ENCODE measurements at regions not wholly inside any gene's neighbourhood (a gene's known extent, or its start where the extent isn't known, plus 50 kb on each side); places are given as distances from the start of the nearest gene placed in this dataset.

GRCh38 chr2:103805746-103806145 lies 1043.9 kb downstream of the TMEM182 start:
- TF ChIP-seq POLR2A (IDR thresholded peaks at IDR 0.05) (no peak), CTCF (IDR thresholded peaks at IDR 0.05) (no peak)
- intact Hi-C loops (cut with DNase I; ENCODE audit: low total_unique reads) = no loop called here
- Histone ChIP-seq H3K9me3 (no peaks in the 10 kb centered on the region), H3K27ac (no peak overlapping the region), H3K27me3 (no peaks in the 10 kb centered on the region), H3K36me3 (no peaks in the 10 kb centered on the region), H3K4me3 (no peak overlapping the region), H3K4me1 (no peaks in the 10 kb centered on the region)
- DNase-seq = no peak

- Histone ChIP-seq H3K4me3 (no peak overlapping the region), H3K27ac (no peak overlapping the region), H3K27me3 (no peaks in the 10 kb centered on the region), H3K4me1 (no peaks in the 10 kb centered on the region), H3K9me3 (no peaks in the 10 kb centered on the region), H3K36me3 (no peaks in the 10 kb centered on the region)
- DNase-seq = no peak
- no peak for TF ChIP-seq CTCF (IDR thresholded peaks at IDR 0.05)
- TF ChIP-seq POLR2A (IDR thresholded peaks at IDR 0.05) = no peak
- intact Hi-C loops (cut with DNase I; ENCODE audit: low total_unique reads) = no loop called here
Observed at GRCh38 chr2:103808814-103809213, 1045.1 kb upstream of the POU3F3 start.

GRCh38 chr2:103809415-103809814 lies 1044.5 kb upstream of the POU3F3 start:
- H3K27me3 ChIP-seq = no peaks in the 10 kb centered on the region
- no peaks in the 10 kb centered on the region for H3K4me1 ChIP-seq
- intact Hi-C loops (cut with DNase I; ENCODE audit: low total_unique reads) = no loop called here
- TF ChIP-seq POLR2A (IDR thresholded peaks at IDR 0.05) (no peak), CTCF (IDR thresholded peaks at IDR 0.05) (no peak)
- no peaks in the 10 kb centered on the region for H3K9me3 ChIP-seq
- no peak overlapping the region for H3K27ac ChIP-seq
- no peak overlapping the region for H3K4me3 ChIP-seq
- no peaks in the 10 kb centered on the region for H3K36me3 ChIP-seq
- no peak for DNase-seq

- H3K9me3 ChIP-seq = no peaks in the 10 kb centered on the region
- no peaks in the 10 kb centered on the region for H3K4me1 ChIP-seq
- no peak overlapping the region for H3K27ac ChIP-seq
- no peaks in the 10 kb centered on the region for H3K27me3 ChIP-seq
- TF ChIP-seq POLR2A (IDR thresholded peaks at IDR 0.05) = no peak
- TF ChIP-seq CTCF (IDR thresholded peaks at IDR 0.05) = no peak
- H3K4me3 ChIP-seq = no peak overlapping the region
- no peak for DNase-seq
- intact Hi-C loops (cut with DNase I; ENCODE audit: low total_unique reads) = no loop called here
- no peaks in the 10 kb centered on the region for H3K36me3 ChIP-seq
Observed at GRCh38 chr2:103809941-103810441, 1043.9 kb upstream of the POU3F3 start.

- H3K9me3 ChIP-seq = no peaks in the 10 kb centered on the region
- H3K4me1 ChIP-seq = no peaks in the 10 kb centered on the region
- H3K27ac ChIP-seq = no peak overlapping the region
- no peaks in the 10 kb centered on the region for H3K27me3 ChIP-seq
- H3K36me3 ChIP-seq = no peaks in the 10 kb centered on the region
- no peak for DNase-seq
- H3K4me3 ChIP-seq = no peak overlapping the region
- intact Hi-C loops (cut with DNase I; ENCODE audit: low total_unique reads) = no loop called here
- no peak for TF ChIP-seq POLR2A (IDR thresholded peaks at IDR 0.05)
- TF ChIP-seq CTCF (IDR thresholded peaks at IDR 0.05) = no peak
Observed at GRCh38 chr2:103810875-103811274, 1043.0 kb upstream of the POU3F3 start.

Data from uterus (tissue), 3 donors.